ENCODE measurements at regions not wholly inside any gene's neighbourhood (a gene's known extent, or its start where the extent isn't known, plus 50 kb on each side); places are given as distances from the start of the nearest gene placed in this dataset.

- Histone ChIP-seq H3K9ac (ENCODE audit: low read depth, low read length) (no peak overlapping the region), H3K4me1 (ENCODE audit: control insufficient read depth, insufficient read depth, low read length) (no peaks in the 10 kb centered on the region), H3K4me3 (ENCODE audit: low read depth, low read length) (no peak overlapping the region), H3K27ac (ENCODE audit: low read depth, low read length) (no peak overlapping the region), H3K36me3 (ENCODE audit: control insufficient read depth, insufficient read depth, low read length) (no peaks in the 10 kb centered on the region), H3K9me3 (ENCODE audit: control insufficient read depth, insufficient read depth, low read length) (no peaks in the 10 kb centered on the region), H3K27me3 (ENCODE audit: control insufficient read depth, insufficient read depth, low read length) (no peaks in the 10 kb centered on the region)
These were observed 535.4 kb upstream of the C16orf82 start for GRCh38 chr16:26531290-26531730.

- Histone ChIP-seq H3K4me1 (ENCODE audit: control insufficient read depth, insufficient read depth, low read length) (no peaks in the 10 kb centered on the region), H3K4me3 (ENCODE audit: low read depth, low read length) (no peak overlapping the region), H3K9ac (ENCODE audit: low read depth, low read length) (no peak overlapping the region), H3K9me3 (ENCODE audit: control insufficient read depth, insufficient read depth, low read length) (no peaks in the 10 kb centered on the region), H3K27me3 (ENCODE audit: control insufficient read depth, insufficient read depth, low read length) (no peaks in the 10 kb centered on the region), H3K36me3 (ENCODE audit: control insufficient read depth, insufficient read depth, low read length) (no peaks in the 10 kb centered on the region), H3K27ac (ENCODE audit: low read depth, low read length) (no peak overlapping the region)
These were observed 534.3 kb upstream of the C16orf82 start for GRCh38 chr16:26532456-26532855.

GRCh38 chr16:26542198-26542597, 524.5 kb upstream of the C16orf82 start:
- no peaks in the 10 kb centered on the region for H3K27me3 ChIP-seq (ENCODE audit: control insufficient read depth, insufficient read depth, low read length)
- H3K9me3 ChIP-seq (ENCODE audit: control insufficient read depth, insufficient read depth, low read length): no peaks in the 10 kb centered on the region
- no peak overlapping the region for H3K27ac ChIP-seq (ENCODE audit: low read depth, low read length)
- H3K9ac ChIP-seq (ENCODE audit: low read depth, low read length): no peak overlapping the region
- H3K36me3 ChIP-seq (ENCODE audit: control insufficient read depth, insufficient read depth, low read length): no peaks in the 10 kb centered on the region
- no peaks in the 10 kb centered on the region for H3K4me1 ChIP-seq (ENCODE audit: control insufficient read depth, insufficient read depth, low read length)
- no peak overlapping the region for H3K4me3 ChIP-seq (ENCODE audit: low read depth, low read length)

GRCh38 chr16:26546573-26546972, 520.2 kb upstream of the C16orf82 start:
- H3K9me3 ChIP-seq (ENCODE audit: control insufficient read depth, insufficient read depth, low read length): no peaks in the 10 kb centered on the region
- H3K4me3 ChIP-seq (ENCODE audit: low read depth, low read length): no peak overlapping the region
- no peaks in the 10 kb centered on the region for H3K36me3 ChIP-seq (ENCODE audit: control insufficient read depth, insufficient read depth, low read length)
- no peak overlapping the region for H3K27ac ChIP-seq (ENCODE audit: low read depth, low read length)
- peaks cover 7% of the 10 kb centered on the region; the same call in 1 of the 2 replicates for H3K4me1 ChIP-seq (ENCODE audit: control insufficient read depth, insufficient read depth, low read length)
- no peaks in the 10 kb centered on the region for H3K27me3 ChIP-seq (ENCODE audit: control insufficient read depth, insufficient read depth, low read length)
- H3K9ac ChIP-seq (ENCODE audit: low read depth, low read length): no peak overlapping the region

- no peaks in the 10 kb centered on the region for H3K36me3 ChIP-seq (ENCODE audit: control insufficient read depth, insufficient read depth, low read length)
- no peak overlapping the region for H3K9ac ChIP-seq (ENCODE audit: low read depth, low read length)
- no peak overlapping the region for H3K4me3 ChIP-seq (ENCODE audit: low read depth, low read length)
- no peaks in the 10 kb centered on the region for H3K27me3 ChIP-seq (ENCODE audit: control insufficient read depth, insufficient read depth, low read length)
- no peaks in the 10 kb centered on the region for H3K9me3 ChIP-seq (ENCODE audit: control insufficient read depth, insufficient read depth, low read length)
- peaks cover 7% of the 10 kb centered on the region; the same call in 1 of the 2 replicates for H3K4me1 ChIP-seq (ENCODE audit: control insufficient read depth, insufficient read depth, low read length)
- no peak overlapping the region for H3K27ac ChIP-seq (ENCODE audit: low read depth, low read length)
These were observed 519.0 kb upstream of the C16orf82 start for GRCh38 chr16:26547681-26548080.

- no peak overlapping the region for H3K27ac ChIP-seq (ENCODE audit: low read depth, low read length)
- H3K4me1 ChIP-seq (ENCODE audit: control insufficient read depth, insufficient read depth, low read length): peaks cover 7% of the 10 kb centered on the region; the same call in 1 of the 2 replicates
- no peak overlapping the region for H3K9ac ChIP-seq (ENCODE audit: low read depth, low read length)
- H3K27me3 ChIP-seq (ENCODE audit: control insufficient read depth, insufficient read depth, low read length): no peaks in the 10 kb centered on the region
- no peaks in the 10 kb centered on the region for H3K36me3 ChIP-seq (ENCODE audit: control insufficient read depth, insufficient read depth, low read length)
- no peaks in the 10 kb centered on the region for H3K9me3 ChIP-seq (ENCODE audit: control insufficient read depth, insufficient read depth, low read length)
- H3K4me3 ChIP-seq (ENCODE audit: low read depth, low read length): no peak overlapping the region
These were observed 516.6 kb upstream of the C16orf82 start for GRCh38 chr16:26550111-26550610.

GRCh38 chr16:26554030-26554429, 512.7 kb upstream of the C16orf82 start:
- Histone ChIP-seq H3K36me3 (ENCODE audit: control insufficient read depth, insufficient read depth, low read length) (no peaks in the 10 kb centered on the region), H3K4me1 (ENCODE audit: control insufficient read depth, insufficient read depth, low read length) (peaks cover 7% of the 10 kb centered on the region; the same call in 1 of the 2 replicates), H3K27me3 (ENCODE audit: control insufficient read depth, insufficient read depth, low read length) (no peaks in the 10 kb centered on the region), H3K9ac (ENCODE audit: low read depth, low read length) (no peak overlapping the region), H3K4me3 (ENCODE audit: low read depth, low read length) (no peak overlapping the region), H3K27ac (ENCODE audit: low read depth, low read length) (no peak overlapping the region), H3K9me3 (ENCODE audit: control insufficient read depth, insufficient read depth, low read length) (no peaks in the 10 kb centered on the region)

GRCh38 chr16:26561303-26561702, 505.4 kb upstream of the C16orf82 start:
- Histone ChIP-seq H3K27me3 (ENCODE audit: control insufficient read depth, insufficient read depth, low read length) (no peaks in the 10 kb centered on the region), H3K36me3 (ENCODE audit: control insufficient read depth, insufficient read depth, low read length) (no peaks in the 10 kb centered on the region)

GRCh38 chr16:26563018-26563417, 503.7 kb upstream of the C16orf82 start:
- Histone ChIP-seq H3K27ac (ENCODE audit: low read depth, low read length) (no peak overlapping the region), H3K9me3 (ENCODE audit: control insufficient read depth, insufficient read depth, low read length) (no peaks in the 10 kb centered on the region), H3K27me3 (ENCODE audit: control insufficient read depth, insufficient read depth, low read length) (no peaks in the 10 kb centered on the region), H3K36me3 (ENCODE audit: control insufficient read depth, insufficient read depth, low read length) (no peaks in the 10 kb centered on the region), H3K4me1 (ENCODE audit: control insufficient read depth, insufficient read depth, low read length) (no peaks in the 10 kb centered on the region), H3K4me3 (ENCODE audit: low read depth, low read length) (no peak overlapping the region), H3K9ac (ENCODE audit: low read depth, low read length) (no peak overlapping the region)

More at GRCh38 chr16:26561303-26561702, 505.4 kb upstream of the C16orf82 start:
- Histone ChIP-seq H3K4me1 (ENCODE audit: control insufficient read depth, insufficient read depth, low read length) (no peaks in the 10 kb centered on the region), H3K9ac (ENCODE audit: low read depth, low read length) (no peak overlapping the region), H3K27ac (ENCODE audit: low read depth, low read length) (no peak overlapping the region), H3K4me3 (ENCODE audit: low read depth, low read length) (no peak overlapping the region), H3K9me3 (ENCODE audit: control insufficient read depth, insufficient read depth, low read length) (no peaks in the 10 kb centered on the region)

GRCh38 chr16:26567356-26567755, 499.4 kb upstream of the C16orf82 start:
- no peaks in the 10 kb centered on the region for H3K27me3 ChIP-seq (ENCODE audit: control insufficient read depth, insufficient read depth, low read length)
- H3K4me1 ChIP-seq (ENCODE audit: control insufficient read depth, insufficient read depth, low read length): no peaks in the 10 kb centered on the region
- no peaks in the 10 kb centered on the region for H3K9me3 ChIP-seq (ENCODE audit: control insufficient read depth, insufficient read depth, low read length)
- no peak overlapping the region for H3K27ac ChIP-seq (ENCODE audit: low read depth, low read length)
- no peak overlapping the region for H3K4me3 ChIP-seq (ENCODE audit: low read depth, low read length)
- H3K36me3 ChIP-seq (ENCODE audit: control insufficient read depth, insufficient read depth, low read length): no peaks in the 10 kb centered on the region
- no peak overlapping the region for H3K9ac ChIP-seq (ENCODE audit: low read depth, low read length)

- Histone ChIP-seq H3K4me1 (ENCODE audit: control insufficient read depth, insufficient read depth, low read length) (no peaks in the 10 kb centered on the region), H3K27ac (ENCODE audit: low read depth, low read length) (no peak overlapping the region), H3K4me3 (ENCODE audit: low read depth, low read length) (no peak overlapping the region), H3K27me3 (ENCODE audit: control insufficient read depth, insufficient read depth, low read length) (no peaks in the 10 kb centered on the region), H3K36me3 (ENCODE audit: control insufficient read depth, insufficient read depth, low read length) (no peaks in the 10 kb centered on the region), H3K9ac (ENCODE audit: low read depth, low read length) (no peak overlapping the region), H3K9me3 (ENCODE audit: control insufficient read depth, insufficient read depth, low read length) (0 out of 2 replicates have a peak, but pooled peaks cover 7% of the 10 kb centered on the region)
These were observed 496.9 kb upstream of the C16orf82 start for GRCh38 chr16:26569793-26570192.

Data from HUES48 (cell line).